AG08395 (cell line): ENCODE measurements at regions not wholly inside any gene's neighbourhood (a gene's known extent, or its start where the extent isn't known, plus 50 kb on each side); places are given as distances from the start of the nearest gene placed in this dataset.
"Not testable (repeated sequence)": the region's sequence is repeated elsewhere in the genome, so short reads cannot be mapped to it uniquely, and the experiment has no call there.

Experiments used
- DNase-seq: peaks from one replicate; pipeline ENCODE4 v3.0.0; 2012; ENCODE audit warnings: mixed read lengths, low spot score

- DNase-seq: no peak
Observed at GRCh38 chr14:45867046-45867894, 614.3 kb upstream of the MIS18BP1 start.

- no peak for DNase-seq
Observed at GRCh38 chr14:45838597-45838996, 585.6 kb upstream of the MIS18BP1 start.

- DNase-seq: no peak
Observed at GRCh38 chr14:45819107-45819506, 566.1 kb upstream of the MIS18BP1 start.

- no peak for DNase-seq
Observed at GRCh38 chr14:45811155-45811554, 558.2 kb upstream of the MIS18BP1 start.

GRCh38 chr14:45810152-45810872 lies 557.3 kb upstream of the MIS18BP1 start:
- no peak for DNase-seq

- no peak for DNase-seq
Observed at GRCh38 chr14:45807178-45807899, 554.3 kb upstream of the MIS18BP1 start.

- DNase-seq: no peak
Observed at GRCh38 chr14:45799511-45799910, 546.5 kb upstream of the MIS18BP1 start.

- DNase-seq: no peak
Observed at GRCh38 chr14:45798659-45799058, 545.7 kb upstream of the MIS18BP1 start.

GRCh38 chr14:45796006-45796405 lies 543.0 kb upstream of the MIS18BP1 start:
- DNase-seq: not testable (repeated sequence)

- no peak for DNase-seq
Observed at GRCh38 chr14:45793081-45793480, 540.1 kb upstream of the MIS18BP1 start.

- no peak for DNase-seq
Observed at GRCh38 chr14:45790293-45790692, 537.3 kb upstream of the MIS18BP1 start.

GRCh38 chr14:45787167-45787566 lies 534.2 kb upstream of the MIS18BP1 start:
- no peak for DNase-seq

GRCh38 chr14:45786266-45786665 lies 533.3 kb upstream of the MIS18BP1 start:
- no peak for DNase-seq

- no peak for DNase-seq
Observed at GRCh38 chr14:45785240-45785639, 532.2 kb upstream of the MIS18BP1 start.

GRCh38 chr14:45766247-45766646 lies 513.2 kb upstream of the MIS18BP1 start:
- no peak for DNase-seq

- DNase-seq: no peak
Observed at GRCh38 chr14:45757655-45758054, 504.7 kb upstream of the MIS18BP1 start.

- DNase-seq: not testable (repeated sequence)
Observed at GRCh38 chr14:45756412-45756811, 503.4 kb upstream of the MIS18BP1 start.

- no peak for DNase-seq
Observed at GRCh38 chr14:45743884-45744283, 490.9 kb upstream of the MIS18BP1 start.

GRCh38 chr14:45742187-45742586 lies 489.2 kb upstream of the MIS18BP1 start:
- DNase-seq: no peak

GRCh38 chr14:45728434-45729225 lies 475.6 kb upstream of the MIS18BP1 start:
- DNase-seq: no peak

- no peak for DNase-seq
Observed at GRCh38 chr14:45727133-45727532, 474.1 kb upstream of the MIS18BP1 start.

GRCh38 chr14:45721472-45721871 lies 468.5 kb upstream of the MIS18BP1 start:
- DNase-seq: no peak
